ENCODE measurements at regions not wholly inside any gene's neighbourhood (a gene's known extent, or its start where the extent isn't known, plus 50 kb on each side); places are given as distances from the start of the nearest gene placed in this dataset.
"Not testable (repeated sequence)": the region's sequence is repeated elsewhere in the genome, so short reads cannot be mapped to it uniquely, and the experiment has no call there.

GRCh38 chr5:118115791-118116190 lies 872.6 kb downstream of the DTWD2 start:
- TF ChIP-seq CTCF (IDR thresholded peaks at IDR 0.05; ENCODE audit: control insufficient read depth, insufficient read depth, low read depth, low read length, missing control alignments), result no peak
- DNase-seq (ENCODE audit: low read depth), result peak; percentile 18

GRCh38 chr5:118111956-118112355 lies 876.4 kb downstream of the DTWD2 start:
- no peak overlapping the region for H3K4me3 ChIP-seq (ENCODE audit: control insufficient read depth, low read depth, low read length)
- no peak for TF ChIP-seq CTCF (IDR thresholded peaks at IDR 0.05; ENCODE audit: control insufficient read depth, insufficient read depth, low read depth, low read length, missing control alignments)
- no peak for DNase-seq (ENCODE audit: low read depth)

More at GRCh38 chr5:118115791-118116190, 872.6 kb downstream of the DTWD2 start:
- H3K4me3 ChIP-seq (ENCODE audit: control insufficient read depth, low read depth, low read length), result no peak overlapping the region

GRCh38 chr5:118107246-118107645 lies 881.1 kb downstream of the DTWD2 start:
- H3K4me3 ChIP-seq (ENCODE audit: control insufficient read depth, low read depth, low read length); DNase-seq (ENCODE audit: low read depth): not testable (repeated sequence)

GRCh38 chr5:118098716-118099115 lies 889.6 kb downstream of the DTWD2 start:
- no peak for DNase-seq (ENCODE audit: low read depth)
- TF ChIP-seq CTCF (IDR thresholded peaks at IDR 0.05; ENCODE audit: control insufficient read depth, insufficient read depth, low read depth, low read length, missing control alignments), result no peak
- no peak overlapping the region for H3K4me3 ChIP-seq (ENCODE audit: control insufficient read depth, low read depth, low read length)

GRCh38 chr5:118095115-118095514 lies 893.2 kb downstream of the DTWD2 start:
- no peak for DNase-seq (ENCODE audit: low read depth)
- TF ChIP-seq CTCF (IDR thresholded peaks at IDR 0.05; ENCODE audit: control insufficient read depth, insufficient read depth, low read depth, low read length, missing control alignments), result no peak
- H3K4me3 ChIP-seq (ENCODE audit: control insufficient read depth, low read depth, low read length), result no peak overlapping the region

GRCh38 chr5:118088448-118088847 lies 899.9 kb downstream of the DTWD2 start:
- no peak for DNase-seq (ENCODE audit: low read depth)
- H3K4me3 ChIP-seq (ENCODE audit: control insufficient read depth, low read depth, low read length), result no peak overlapping the region
- TF ChIP-seq CTCF (IDR thresholded peaks at IDR 0.05; ENCODE audit: control insufficient read depth, insufficient read depth, low read depth, low read length, missing control alignments), result no peak

GRCh38 chr5:118076490-118076889 lies 911.9 kb downstream of the DTWD2 start:
- no peak for TF ChIP-seq CTCF (IDR thresholded peaks at IDR 0.05; ENCODE audit: control insufficient read depth, insufficient read depth, low read depth, low read length, missing control alignments)
- no peak overlapping the region for H3K4me3 ChIP-seq (ENCODE audit: control insufficient read depth, low read depth, low read length)
- DNase-seq (ENCODE audit: low read depth), result no peak
